HTR-8/SVneo (cell line): ENCODE measurements at regions not wholly inside any gene's neighbourhood (a gene's known extent, or its start where the extent isn't known, plus 50 kb on each side); places are given as distances from the start of the nearest gene placed in this dataset.
A peak's percentile ranks its signal among the peaks of the same experiment; 100 is the strongest.
"Not testable (repeated sequence)": the region's sequence is repeated elsewhere in the genome, so short reads cannot be mapped to it uniquely, and the experiment has no call there.

ENCODE experiments used
- DNase-seq: peaks from one replicate; pipeline ENCODE4 v3.0.0; 2011; ENCODE audit warnings: low spot score, mixed read lengths; ENCODE audit not compliant: insufficient read length
- FAIRE-seq: peaks from 2 replicates; lab custom pipeline; 2011; peaks lifted over from hg19 to GRCh38; lab: Jason Lieb, UNC

- FAIRE-seq, DNase-seq: not testable (repeated sequence)
These were observed 52.4 kb upstream of the EHHADH start for GRCh38 chr3:185306286-185306685.

DNA sequence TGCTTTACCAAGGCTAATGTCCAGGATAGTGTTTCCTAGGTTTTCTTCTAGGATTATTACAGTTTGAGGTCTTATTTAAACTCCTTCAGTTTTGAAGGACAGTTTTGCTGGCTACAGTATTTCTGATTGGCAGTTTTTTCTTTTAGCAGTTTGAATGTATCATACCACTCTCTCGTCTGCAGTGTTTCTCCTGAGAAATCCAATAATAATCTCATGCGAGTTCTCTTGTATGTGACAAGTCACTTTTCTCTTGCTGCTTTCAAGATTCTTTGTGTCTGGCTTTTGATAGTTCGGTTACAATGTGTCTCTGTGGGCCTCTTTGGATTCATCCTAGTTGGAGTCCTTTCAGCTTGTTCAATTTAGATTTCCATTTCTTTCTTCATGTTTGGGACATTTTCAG, 53.0 kb upstream of the EHHADH start:
- DNase-seq (no peak), FAIRE-seq (no peak)

GRCh38 chr3:185308126-185308754, 54.4 kb upstream of the EHHADH start:
- FAIRE-seq (no peak), DNase-seq (peak; percentile 43)

DNA sequence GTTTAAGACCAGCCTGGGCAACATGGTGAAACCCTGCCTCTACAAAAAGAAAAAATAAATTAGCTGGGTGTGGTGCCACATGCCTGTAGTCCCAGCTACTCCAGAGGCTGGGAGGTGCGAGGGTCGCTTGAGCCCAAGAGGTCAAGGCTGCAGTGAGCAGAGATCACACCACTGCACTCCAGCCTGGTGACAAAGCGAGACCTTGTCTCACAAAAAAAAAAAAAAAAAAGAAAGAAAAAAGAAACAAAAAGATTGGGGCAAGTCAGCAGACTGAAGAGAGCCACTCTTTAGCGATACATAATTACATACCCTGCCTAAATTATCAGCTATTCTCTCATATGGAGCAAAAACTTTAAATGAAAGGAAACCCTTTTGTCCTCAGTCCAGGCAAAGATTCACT, 53.6 kb upstream of the MAP3K13 start:
- no peak for FAIRE-seq
- no peak for DNase-seq

DNA sequence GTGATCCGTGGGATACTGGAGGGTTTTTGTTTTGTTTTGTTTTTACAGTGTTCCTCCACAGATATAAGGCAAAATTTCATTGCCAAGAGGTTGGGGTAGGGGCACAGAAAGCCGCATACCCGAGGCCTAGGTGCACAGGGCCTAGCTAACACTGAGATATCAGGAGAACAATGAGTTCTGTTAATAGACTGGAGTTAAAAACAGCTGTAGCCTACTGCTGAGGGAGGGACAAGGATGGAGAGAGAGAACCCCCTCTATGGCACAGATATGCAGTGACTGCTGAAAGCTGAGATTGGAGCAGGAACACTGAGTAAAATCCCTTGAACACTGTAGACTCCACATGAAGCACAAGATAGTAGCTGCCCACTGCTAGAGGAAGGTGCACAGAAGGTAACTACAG, 53.1 kb upstream of the MAP3K13 start:
- DNase-seq: no peak
- FAIRE-seq: no peak

DNA sequence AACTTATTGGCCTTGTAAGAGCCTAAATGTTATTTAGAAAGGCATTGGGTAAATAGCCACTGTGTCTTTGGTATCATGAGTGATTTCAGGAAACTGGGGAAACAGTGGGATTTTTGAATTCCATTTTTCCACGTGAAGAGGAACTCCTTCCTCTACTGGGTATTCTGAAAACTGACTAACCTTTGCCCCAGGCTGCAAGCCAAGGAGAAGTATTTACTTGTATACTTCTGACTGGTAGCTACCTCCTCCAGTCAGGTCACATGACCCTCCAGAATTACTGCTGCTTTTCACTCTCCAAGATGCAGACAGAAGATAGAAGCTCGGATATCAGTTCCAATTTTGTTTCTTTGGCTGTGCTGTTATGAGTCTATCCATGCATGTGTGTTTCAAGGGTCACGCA, 50.9 kb upstream of the MAP3K13 start:
- FAIRE-seq (no peak), DNase-seq (no peak)
